ENCODE measurements at regions not wholly inside any gene's neighbourhood (a gene's known extent, or its start where the extent isn't known, plus 50 kb on each side); places are given as distances from the start of the nearest gene placed in this dataset.

DNA sequence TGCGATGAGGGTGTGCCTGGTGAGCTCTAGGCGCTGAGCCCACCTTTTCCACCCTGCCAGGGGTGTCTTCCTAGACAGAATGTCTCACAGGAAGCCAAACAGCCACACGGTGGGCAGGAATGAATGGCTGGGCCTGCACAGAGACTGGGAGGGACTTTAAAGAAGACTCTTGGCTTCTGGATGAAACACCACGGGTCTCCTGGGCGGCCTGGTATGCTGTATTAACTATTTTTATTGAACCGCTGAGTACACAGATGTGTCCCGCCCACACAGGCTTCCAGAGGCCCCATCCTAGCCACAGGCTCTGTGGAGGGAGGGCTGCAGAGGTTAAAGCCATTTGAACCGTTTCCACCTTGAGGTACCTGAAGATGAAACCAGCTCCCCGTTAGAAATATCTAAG lies 115.2 kb upstream of the CXCL14 start:
- intact Hi-C loops (cut with micrococcal nuclease; ENCODE audit: unreplicated experiment) (no loop called here), in situ Hi-C loops (cut with HindIII; ENCODE audit: low pct_unique_long_range_greater_than_20kb, low sequenced_read_pairs) (no loop called here)
- H3K4me3 ChIP-seq (ENCODE audit: low read depth in 2 of 2, low read length in 2 of 2), result no peak overlapping the region
- CTCF ChIA-PET, result no interaction called here
- no peaks in the 10 kb centered on the region for H3K9me3 ChIP-seq (ENCODE audit: control insufficient read depth, insufficient read depth, low read depth, low read length)
- TF ChIP-seq, protein P1, sequence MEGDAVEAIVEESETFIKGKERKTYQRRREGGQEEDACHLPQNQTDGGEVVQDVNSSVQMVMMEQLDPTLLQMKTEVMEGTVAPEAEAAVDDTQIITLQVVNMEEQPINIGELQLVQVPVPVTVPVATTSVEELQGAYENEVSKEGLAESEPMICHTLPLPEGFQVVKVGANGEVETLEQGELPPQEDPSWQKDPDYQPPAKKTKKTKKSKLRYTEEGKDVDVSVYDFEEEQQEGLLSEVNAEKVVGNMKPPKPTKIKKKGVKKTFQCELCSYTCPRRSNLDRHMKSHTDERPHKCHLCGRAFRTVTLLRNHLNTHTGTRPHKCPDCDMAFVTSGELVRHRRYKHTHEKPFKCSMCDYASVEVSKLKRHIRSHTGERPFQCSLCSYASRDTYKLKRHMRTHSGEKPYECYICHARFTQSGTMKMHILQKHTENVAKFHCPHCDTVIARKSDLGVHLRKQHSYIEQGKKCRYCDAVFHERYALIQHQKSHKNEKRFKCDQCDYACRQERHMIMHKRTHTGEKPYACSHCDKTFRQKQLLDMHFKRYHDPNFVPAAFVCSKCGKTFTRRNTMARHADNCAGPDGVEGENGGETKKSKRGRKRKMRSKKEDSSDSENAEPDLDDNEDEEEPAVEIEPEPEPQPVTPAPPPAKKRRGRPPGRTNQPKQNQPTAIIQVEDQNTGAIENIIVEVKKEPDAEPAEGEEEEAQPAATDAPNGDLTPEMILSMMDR (IDR thresholded peaks at IDR 0.05), result no peak
- no peak for TF ChIP-seq POLR2AphosphoS5 (IDR thresholded peaks at IDR 0.05; ENCODE audit: low read depth, low read length)
- H3K27ac ChIP-seq (ENCODE audit: low read length), result no peak overlapping the region
- peaks cover 13% of the 10 kb centered on the region for H3K27me3 ChIP-seq (ENCODE audit: control insufficient read depth, insufficient read depth, low read length)
- H3K4me1 ChIP-seq (ENCODE audit: control insufficient read depth, insufficient read depth, low read length), result no peaks in the 10 kb centered on the region
- no peak for ATAC-seq
- DNase-seq (ENCODE audit: low read depth, low spot score), result no peak
- POLR2A ChIA-PET, result no interaction called here
- no peaks in the 10 kb centered on the region for H3K36me3 ChIP-seq (ENCODE audit: control insufficient read depth, insufficient read depth, low read length)
- BruUV-seq (replicated peaks), result no TSS peak

- DNase-seq (ENCODE audit: low read depth, low spot score) (no peak), ATAC-seq (no peak)
- CTCF ChIA-PET, result no interaction called here
- Histone ChIP-seq H3K36me3 (ENCODE audit: control insufficient read depth, insufficient read depth, low read length) (no peaks in the 10 kb centered on the region), H3K27ac (ENCODE audit: low read length) (no peak overlapping the region), H3K9me3 (ENCODE audit: control insufficient read depth, insufficient read depth, low read depth, low read length) (no peaks in the 10 kb centered on the region), H3K27me3 (ENCODE audit: control insufficient read depth, insufficient read depth, low read length) (peaks cover 14% of the 10 kb centered on the region), H3K4me1 (ENCODE audit: control insufficient read depth, insufficient read depth, low read length) (no peaks in the 10 kb centered on the region), H3K4me3 (ENCODE audit: low read depth in 2 of 2, low read length in 2 of 2) (no peak overlapping the region)
- TF ChIP-seq, protein P1 (IDR thresholded peaks at IDR 0.05), result no peak
- TF ChIP-seq POLR2AphosphoS5 (IDR thresholded peaks at IDR 0.05; ENCODE audit: low read depth, low read length) (no peak), SIN3A (IDR thresholded peaks at IDR 0.05; ENCODE audit: borderline replicate concordance, insufficient read depth, low read depth, low read length) (no peak), TCF7L2 (IDR thresholded peaks at IDR 0.05; ENCODE audit: low read depth, low read length) (no peak), REST (IDR thresholded peaks at IDR 0.05; ENCODE audit: insufficient read depth in 1 of 2, low read depth in 2 of 2, low read length in 1 of 2) (no peak)
- POLR2A ChIA-PET, result no interaction called here
- in situ Hi-C loops (cut with HindIII; ENCODE audit: low pct_unique_long_range_greater_than_20kb, low sequenced_read_pairs), result no loop called here
- intact Hi-C loops (cut with micrococcal nuclease; ENCODE audit: unreplicated experiment), result no loop called here
- BruUV-seq (replicated peaks), result no TSS peak
These were observed 114.7 kb upstream of the CXCL14 start for GRCh38 chr5:135693371-135693955.

Data from Panc1 (cell line).